MCF 10A (cell line): ENCODE measurements at regions not wholly inside any gene's neighbourhood (a gene's known extent, or its start where the extent isn't known, plus 50 kb on each side); places are given as distances from the start of the nearest gene placed in this dataset.

Experiments used
- BruUV-seq: library from RNA; stranded (reverse); fragments of 400-500 nt; replicated peaks from 2 replicates; lab custom pipeline; 2021; lab: Mats Ljungman, UMichigan
- CTCF ChIA-PET: fragments of 300-600 bp; sonication (Branson Sonifier 250); formaldehyde crosslinking; extraction: SDS; loops from one replicate; lab custom pipeline; 2021; ENCODE audit warnings: antibody characterized with exemption, inconsistent platforms; lab: Yijun Ruan, JAX
- POLR2A ChIA-PET: fragments of 300-600, 350-650 bp; sonication (Branson Sonifier 250); formaldehyde crosslinking; extraction: SDS; loops from one replicate; lab custom pipeline; 2020; ENCODE audit warnings: antibody characterized with exemption, inconsistent platforms; lab: Yijun Ruan, JAX
- DNase-seq: peaks from one replicate; pipeline ENCODE4 v3.0.0-alpha.2; 2018; ENCODE audit not compliant: unreplicated experiment
- H3K27ac Mint-ChIP-seq: one replicate; pipeline ENCODE4 v1.8.0; 2022; ENCODE audit warnings: mild to moderate bottlenecking, low read depth, mixed read lengths; ENCODE audit not compliant: unreplicated experiment
- H3K27me3 Mint-ChIP-seq: one replicate; pipeline ENCODE4 v1.8.0; 2022; ENCODE audit warnings: mixed read lengths; ENCODE audit not compliant: insufficient read depth, unreplicated experiment
- H3K36me3 Mint-ChIP-seq: one replicate; pipeline ENCODE4 v1.8.0; 2022; ENCODE audit warnings: mild to moderate bottlenecking, moderate library complexity, mixed read lengths; ENCODE audit not compliant: insufficient read depth, unreplicated experiment
- H3K4me1 Mint-ChIP-seq: one replicate; pipeline ENCODE4 v1.8.0; 2022; ENCODE audit warnings: mixed read lengths; ENCODE audit not compliant: insufficient read depth, unreplicated experiment
- H3K4me3 Mint-ChIP-seq: one replicate; pipeline ENCODE4 v1.8.0; 2022; ENCODE audit warnings: mild to moderate bottlenecking, moderate library complexity, mixed read lengths; ENCODE audit not compliant: unreplicated experiment
- H3K9me3 Mint-ChIP-seq: one replicate; pipeline ENCODE4 v1.8.0; 2022; ENCODE audit warnings: mixed read lengths; ENCODE audit not compliant: unreplicated experiment
- CTCF ChIP-seq: fragments of 200-600 bp; IDR thresholded peaks from one replicate; pipeline ENCODE4 v1.8.0; 2022; ENCODE audit warnings: antibody characterized with exemption, mild to moderate bottlenecking; ENCODE audit not compliant: unreplicated experiment
- intact Hi-C: fragments of 100-400 bp; cut with micrococcal nuclease; formaldehyde crosslinking; loops from 2 replicates; pipeline ENCODE4 v1.14.1; 2022

DNA sequence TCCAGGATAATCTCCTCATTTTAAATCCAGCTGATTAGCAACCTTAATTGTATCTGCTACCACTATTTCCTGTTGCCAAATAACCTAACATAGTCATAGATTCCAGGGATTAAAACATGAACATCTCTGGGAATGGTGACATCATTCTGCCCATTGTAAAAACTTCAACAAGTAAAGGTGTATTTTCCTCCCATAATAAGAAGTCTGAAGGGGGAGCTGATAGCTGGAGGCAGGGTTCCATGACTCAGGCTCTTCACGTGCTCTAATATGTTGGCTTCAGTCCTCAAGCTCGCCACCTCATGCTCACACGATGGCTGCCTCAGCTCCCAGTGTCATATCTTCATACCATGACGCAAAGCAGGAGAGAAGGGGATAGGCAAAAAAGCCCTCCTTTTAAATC lies 172.0 kb upstream of the VASH1 start:
- BruUV-seq, result no TSS peak
- ChIA-PET POLR2A (no interaction called here), CTCF (interaction anchor here (1.1 to 1.4 kb wide), 2 partner anchors 36 to 56 kb away, joined by 3 to 4 read pairs; no protein-coding TSS in a partner anchor)
- TF ChIP-seq CTCF, result no peak
- no peaks in the 10 kb centered on the region for H3K36me3 Mint-ChIP-seq
- no peak overlapping the region for H3K4me3 Mint-ChIP-seq
- no peaks in the 10 kb centered on the region for H3K4me1 Mint-ChIP-seq
- no peaks in the 10 kb centered on the region for H3K9me3 Mint-ChIP-seq
- peak; percentile 69 for DNase-seq
- H3K27me3 Mint-ChIP-seq, result no peaks in the 10 kb centered on the region
- intact Hi-C loops, result no loop called here
- H3K27ac Mint-ChIP-seq, result no peak overlapping the region

- DNase-seq, result no peak
- no peaks in the 10 kb centered on the region for H3K27me3 Mint-ChIP-seq
- no peaks in the 10 kb centered on the region for H3K9me3 Mint-ChIP-seq
- intact Hi-C loops, result no loop called here
- no TSS peak for BruUV-seq
- ChIA-PET POLR2A (no interaction called here), CTCF (interaction anchor here (0.8 kb wide), 1 partner anchor 56 kb away, joined by 3 read pairs; no protein-coding TSS in a partner anchor)
- no peak overlapping the region for H3K27ac Mint-ChIP-seq
- no peak overlapping the region for H3K4me3 Mint-ChIP-seq
- H3K36me3 Mint-ChIP-seq, result no peaks in the 10 kb centered on the region
- no peak for TF ChIP-seq CTCF
- H3K4me1 Mint-ChIP-seq, result no peaks in the 10 kb centered on the region
Observed at GRCh38 chr14:76591266-76591665, 170.0 kb upstream of the VASH1 start.

- no peaks in the 10 kb centered on the region for H3K4me1 Mint-ChIP-seq
- ChIA-PET CTCF (no interaction called here), POLR2A (no interaction called here)
- no TSS peak for BruUV-seq
- peaks cover 2% of the 10 kb centered on the region for H3K9me3 Mint-ChIP-seq
- peak; percentile 9 for DNase-seq
- TF ChIP-seq CTCF, result no peak
- intact Hi-C loops, result no loop called here
- H3K27ac Mint-ChIP-seq, result no peak overlapping the region
- H3K4me3 Mint-ChIP-seq, result no peak overlapping the region
- no peaks in the 10 kb centered on the region for H3K27me3 Mint-ChIP-seq
- no peaks in the 10 kb centered on the region for H3K36me3 Mint-ChIP-seq
Observed at GRCh38 chr14:76595266-76595665, 166.0 kb upstream of the VASH1 start.

DNA sequence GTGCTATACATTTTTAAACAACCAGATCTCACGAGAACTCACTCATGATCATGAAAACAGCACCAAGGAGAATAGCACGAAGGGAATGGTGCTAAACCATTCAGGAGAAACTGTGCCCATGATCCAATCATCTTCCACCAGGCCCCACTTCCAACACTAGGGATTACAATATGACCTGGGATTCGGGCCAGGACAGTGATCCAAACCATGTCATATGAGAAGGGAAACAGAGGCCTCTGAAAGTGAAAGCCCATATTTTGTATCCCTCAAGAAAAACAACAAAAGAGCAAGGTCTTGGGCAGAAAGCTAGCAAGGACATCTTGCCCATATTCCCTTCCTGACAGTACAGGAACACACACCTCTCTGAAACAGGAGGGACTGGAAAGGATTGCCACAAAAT lies 163.9 kb upstream of the VASH1 start:
- CTCF ChIA-PET, result no interaction called here
- Mint-ChIP-seq H3K4me1 (no peaks in the 10 kb centered on the region), H3K27me3 (no peaks in the 10 kb centered on the region), H3K9me3 (peaks cover 6% of the 10 kb centered on the region), H3K4me3 (no peak overlapping the region), H3K36me3 (no peaks in the 10 kb centered on the region), H3K27ac (no peak overlapping the region)
- intact Hi-C loops, result no loop called here
- BruUV-seq, result no TSS peak
- TF ChIP-seq CTCF, result no peak
- POLR2A ChIA-PET, result no interaction called here
- DNase-seq, result no peak
